Hepatocyte (in vitro differentiated cells): ENCODE measurements at regions not wholly inside any gene's neighbourhood (a gene's known extent, or its start where the extent isn't known, plus 50 kb on each side); places are given as distances from the start of the nearest gene placed in this dataset.

ENCODE experiments used
- DNase-seq: peaks from one replicate; pipeline ENCODE4 v3.0.0-alpha.2; 2016; ENCODE audit warnings: low spot score
- H2AFZ ChIP-seq: fragments of 200-600 bp; sonication (generic); 2 replicates; pipeline ENCODE4 v1.6.0; 2016; ENCODE audit warnings: antibody characterized with exemption, mild to moderate bottlenecking
- H3K27ac ChIP-seq: fragments of 200-600 bp; sonication (generic); 2 replicates; pipeline ENCODE4 v1.5.1; 2016; ENCODE audit warnings: mild to moderate bottlenecking
- H3K27me3 ChIP-seq: fragments of 200-600 bp; sonication (generic); 2 replicates; pipeline ENCODE4 v1.6.1; 2016
- H3K36me3 ChIP-seq: fragments of 200-600 bp; sonication (generic); replicated peaks from 2 replicates; pipeline ENCODE4 v1.5.1; 2016; ENCODE audit warnings: low read depth; ENCODE audit not compliant: insufficient read depth
- H3K4me1 ChIP-seq: fragments of 200-600 bp; sonication (generic); 2 replicates; pipeline ENCODE4 v1.5.1; 2016; ENCODE audit warnings: mild to moderate bottlenecking, moderate library complexity; ENCODE audit not compliant: insufficient read depth
- H3K4me2 ChIP-seq: fragments of 200-600 bp; sonication (generic); 2 replicates; pipeline ENCODE4 v1.6.0; 2016
- H3K4me3 ChIP-seq: fragments of 200-600 bp; sonication (generic); 2 replicates; pipeline ENCODE4 v1.5.1; 2016; ENCODE audit warnings: mild to moderate bottlenecking
- H3K79me2 ChIP-seq: fragments of 200-600 bp; sonication (generic); 2 replicates; pipeline ENCODE4 v1.6.0; 2017; ENCODE audit warnings: mild to moderate bottlenecking
- H3K9me2 ChIP-seq: fragments of 200-600 bp; sonication (generic); replicated peaks from 2 replicates; pipeline ENCODE4 v1.6.0; 2017; ENCODE audit warnings: mild to moderate bottlenecking; ENCODE audit not compliant: insufficient read depth
- H3K9me3 ChIP-seq: fragments of 200-600 bp; sonication (generic); 2 replicates; pipeline ENCODE4 v1.5.1; 2016; ENCODE audit warnings: low read depth, mild to moderate bottlenecking
- H4K20me1 ChIP-seq: fragments of 200-600 bp; sonication (generic); 2 replicates; pipeline ENCODE4 v1.6.0; 2016; ENCODE audit warnings: mild to moderate bottlenecking; ENCODE audit not compliant: insufficient read depth, poor library complexity, severe bottlenecking
- EZH2 ChIP-seq: fragments of 200-600 bp; sonication (generic); IDR thresholded peaks from 2 replicates; pipeline ENCODE4 v1.6.1; 2016; ENCODE audit warnings: antibody characterized with exemption, mild to moderate bottlenecking, borderline replicate concordance
- EZH2phosphoT487 ChIP-seq: fragments of 200-600 bp; sonication (generic); IDR thresholded peaks from one replicate; pipeline ENCODE4 v1.6.1; 2018; ENCODE audit warnings: antibody characterized with exemption, mild to moderate bottlenecking, low read depth, moderate library complexity; ENCODE audit not compliant: unreplicated experiment, severe bottlenecking
- WGBS: methylation state at CpG from one replicate; pipeline ENCODE4 v1.1.6; 2016; ENCODE audit warnings: low lambda C conversion rate; ENCODE audit errors: missing lambda C conversion rate; 5-methylcytosine and 5-hydroxymethylcytosine counted together
- TF ChIP-seq, protein P1 (sequence below): fragments of 200-600 bp; sonication (generic); IDR thresholded peaks from 2 replicates; pipeline ENCODE4 v1.5.1; 2016; ENCODE audit warnings: antibody characterized with exemption, mild to moderate bottlenecking; ENCODE audit not compliant: poor library complexity

DNA sequence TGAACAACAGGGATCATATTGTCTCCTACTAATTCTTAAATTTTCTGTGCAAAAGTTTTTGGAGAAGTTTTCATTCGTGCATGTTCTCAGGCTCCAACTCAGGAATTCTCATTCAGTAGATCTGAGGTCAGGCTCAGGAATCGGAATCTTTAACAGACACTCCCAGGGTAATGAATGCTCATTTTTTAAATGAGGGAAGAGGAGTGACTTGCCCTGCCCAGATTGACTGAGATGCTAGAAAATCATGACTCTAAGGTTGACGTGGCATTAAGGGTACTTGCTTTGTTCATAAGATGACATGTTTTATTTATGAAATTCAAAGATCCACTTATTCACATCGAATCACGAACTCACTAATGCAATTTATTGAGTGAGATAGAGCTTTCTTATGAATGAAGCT lies 196.6 kb upstream of the NPVF start:
- Histone ChIP-seq H3K4me1 (peaks cover 8% of the 10 kb centered on the region), H3K36me3 (no peaks in the 10 kb centered on the region), H4K20me1 (no peaks in the 10 kb centered on the region), H3K27ac (no peak overlapping the region), H3K4me3 (no peak overlapping the region), H3K9me3 (no peaks in the 10 kb centered on the region), H2AFZ (no peak overlapping the region), H3K27me3 (no peaks in the 10 kb centered on the region), H3K79me2 (no peaks in the 10 kb centered on the region), H3K9me2 (no peaks in the 10 kb centered on the region), H3K4me2 (no peak overlapping the region)
- no peak for DNase-seq
- TF ChIP-seq, protein P1, sequence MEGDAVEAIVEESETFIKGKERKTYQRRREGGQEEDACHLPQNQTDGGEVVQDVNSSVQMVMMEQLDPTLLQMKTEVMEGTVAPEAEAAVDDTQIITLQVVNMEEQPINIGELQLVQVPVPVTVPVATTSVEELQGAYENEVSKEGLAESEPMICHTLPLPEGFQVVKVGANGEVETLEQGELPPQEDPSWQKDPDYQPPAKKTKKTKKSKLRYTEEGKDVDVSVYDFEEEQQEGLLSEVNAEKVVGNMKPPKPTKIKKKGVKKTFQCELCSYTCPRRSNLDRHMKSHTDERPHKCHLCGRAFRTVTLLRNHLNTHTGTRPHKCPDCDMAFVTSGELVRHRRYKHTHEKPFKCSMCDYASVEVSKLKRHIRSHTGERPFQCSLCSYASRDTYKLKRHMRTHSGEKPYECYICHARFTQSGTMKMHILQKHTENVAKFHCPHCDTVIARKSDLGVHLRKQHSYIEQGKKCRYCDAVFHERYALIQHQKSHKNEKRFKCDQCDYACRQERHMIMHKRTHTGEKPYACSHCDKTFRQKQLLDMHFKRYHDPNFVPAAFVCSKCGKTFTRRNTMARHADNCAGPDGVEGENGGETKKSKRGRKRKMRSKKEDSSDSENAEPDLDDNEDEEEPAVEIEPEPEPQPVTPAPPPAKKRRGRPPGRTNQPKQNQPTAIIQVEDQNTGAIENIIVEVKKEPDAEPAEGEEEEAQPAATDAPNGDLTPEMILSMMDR: no peak
- TF ChIP-seq EZH2phosphoT487 (no peak), EZH2 (no peak)
- 93% methylated on average over 5 of the region's 5 CpGs for WGBS

DNA sequence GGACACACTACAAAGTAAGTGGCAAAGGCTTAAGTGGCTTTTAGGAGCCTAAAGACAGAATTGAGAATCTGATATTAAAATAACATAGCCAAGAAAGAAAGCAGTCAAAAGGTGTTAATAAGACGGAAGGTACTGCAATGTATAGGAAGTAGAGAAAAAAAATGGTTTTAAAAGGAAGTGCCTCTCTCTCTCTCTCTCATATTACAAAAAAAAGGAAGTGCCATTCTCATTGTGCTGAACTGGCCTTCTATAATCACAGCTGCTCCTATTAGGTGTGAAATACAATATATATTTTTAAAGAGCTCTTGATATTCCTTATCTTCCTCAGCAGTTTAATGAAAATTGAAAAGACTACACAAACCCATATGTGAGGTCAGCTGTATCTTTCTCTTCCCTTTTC lies 199.4 kb upstream of the NPVF start:
- no peaks in the 10 kb centered on the region for H3K9me2 ChIP-seq
- H3K79me2 ChIP-seq: no peaks in the 10 kb centered on the region
- no peak overlapping the region for H2AFZ ChIP-seq
- H3K9me3 ChIP-seq: no peaks in the 10 kb centered on the region
- no peaks in the 10 kb centered on the region for H3K27me3 ChIP-seq
- TF ChIP-seq, protein P1: no peak
- TF ChIP-seq EZH2phosphoT487 (no peak), EZH2 (no peak)
- no peak overlapping the region for H3K27ac ChIP-seq
- peaks cover 8% of the 10 kb centered on the region for H3K4me1 ChIP-seq
- no peaks in the 10 kb centered on the region for H3K36me3 ChIP-seq
- 67% methylated on average over 1 of the region's 1 CpG for WGBS
- DNase-seq: no peak
- H3K4me3 ChIP-seq: no peak overlapping the region
- H3K4me2 ChIP-seq: no peak overlapping the region
- H4K20me1 ChIP-seq: no peaks in the 10 kb centered on the region

DNA sequence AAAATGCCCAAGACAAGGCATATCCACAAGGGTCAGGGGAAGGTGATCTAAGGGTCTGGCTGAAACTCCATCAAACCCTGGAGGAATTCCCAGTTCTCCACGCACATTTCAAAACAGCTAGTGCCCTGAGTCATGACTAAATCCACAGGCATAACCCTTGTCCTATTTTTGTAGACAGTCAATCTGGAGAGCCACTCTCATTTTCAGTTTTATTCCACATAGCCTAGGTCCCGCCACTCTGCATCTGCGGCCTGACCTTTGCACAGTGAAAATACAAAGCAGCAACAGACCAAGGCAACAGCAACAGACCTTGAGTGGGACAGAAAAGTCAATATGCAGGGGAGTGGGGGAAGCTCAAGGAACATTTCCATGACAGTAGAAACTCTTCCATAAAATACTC lies 201.4 kb upstream of the NPVF start:
- peak overlapping the region; percentile 5 for H3K4me2 ChIP-seq
- peak overlapping the region; percentile 22 for H3K27ac ChIP-seq
- no peaks in the 10 kb centered on the region for H3K36me3 ChIP-seq
- DNase-seq: peak; percentile 28
- no peaks in the 10 kb centered on the region for H4K20me1 ChIP-seq
- H3K27me3 ChIP-seq: no peaks in the 10 kb centered on the region
- H2AFZ ChIP-seq: no peak overlapping the region
- H3K4me3 ChIP-seq: no peak overlapping the region
- H3K9me3 ChIP-seq: no peaks in the 10 kb centered on the region
- 49% methylated on average over 3 of the region's 3 CpGs for whole genome bisulfite sequencing
- H3K9me2 ChIP-seq: no peaks in the 10 kb centered on the region
- peaks cover 8% of the 10 kb centered on the region for H3K4me1 ChIP-seq
- no peaks in the 10 kb centered on the region for H3K79me2 ChIP-seq
- TF ChIP-seq EZH2: no peak
- TF ChIP-seq EZH2phosphoT487: no peak
- TF ChIP-seq, protein P1: no peak
